Vagina (tissue), 2 donors: ENCODE measurements at regions not wholly inside any gene's neighbourhood (a gene's known extent, or its start where the extent isn't known, plus 50 kb on each side); places are given as distances from the start of the nearest gene placed in this dataset.

Experiments used
- DNase-seq, 2 donors: peaks; one replicate each; pipeline ENCODE4 v3.0.0-alpha.2; 2017; ENCODE audit errors: extremely low spot score in 2 of 2
- H3K27ac ChIP-seq: fragments of 200-600 bp; sonication (generic); one replicate; pipeline ENCODE4 v1.5.1; 2019
- H3K27me3 ChIP-seq: fragments of 200-600 bp; sonication (generic); one replicate; pipeline ENCODE4 v1.5.1; 2019
- H3K36me3 ChIP-seq, 2 donors: fragments of 200-600 bp; sonication (generic); one replicate each; pipeline ENCODE4 v1.5.1; 2017 to 2019
- H3K4me1 ChIP-seq: fragments of 200-600 bp; sonication (generic); one replicate; pipeline ENCODE4 v1.5.1; 2019
- H3K4me3 ChIP-seq, 2 donors: fragments of 200-600 bp; sonication (generic); 1 replicate in 1 of 2; 2 replicates in 1 of 2; pipeline ENCODE4 v1.5.1; 2016 to 2019
- H3K9me3 ChIP-seq: fragments of 200-600 bp; sonication (generic); one replicate; pipeline ENCODE4 v1.5.1; 2019
- POLR2A ChIP-seq, 2 donors: fragments of 450-650 bp; IDR thresholded peaks; one replicate each; pipeline ENCODE4 v1.6.1; 2017; ENCODE audit warnings: antibody characterized with exemption in 2 of 2, mild to moderate bottlenecking in 2 of 2, moderate library complexity in 2 of 2
- POLR2AphosphoS5 ChIP-seq, 2 donors: sonication (generic); formaldehyde crosslinking; IDR thresholded peaks; one replicate each; pipeline ENCODE4 v1.9.0; 2017; ENCODE audit warnings: antibody characterized with exemption in 2 of 2, mild to moderate bottlenecking in 2 of 2, low read depth in 1 of 2; ENCODE audit not compliant: insufficient read depth in 1 of 2
- intact Hi-C: fragments of 100-400 bp; cut with DNase I; formaldehyde crosslinking; loops from one replicate; pipeline ENCODE4 v1.15.1; 2023
- TF ChIP-seq, protein P1 (sequence below), 3 experiments: fragments of 450-650 bp in 2 of 3; fragments of 200-600 bp in 1 of 3; sonication (generic) in 1 of 3; IDR thresholded peaks; one replicate each; pipeline ENCODE4 v1.5.1; 2017 to 2019; ENCODE audit warnings: antibody characterized with exemption in 3 of 3, mild to moderate bottlenecking in 2 of 3, moderate library complexity in 2 of 3

DNA sequence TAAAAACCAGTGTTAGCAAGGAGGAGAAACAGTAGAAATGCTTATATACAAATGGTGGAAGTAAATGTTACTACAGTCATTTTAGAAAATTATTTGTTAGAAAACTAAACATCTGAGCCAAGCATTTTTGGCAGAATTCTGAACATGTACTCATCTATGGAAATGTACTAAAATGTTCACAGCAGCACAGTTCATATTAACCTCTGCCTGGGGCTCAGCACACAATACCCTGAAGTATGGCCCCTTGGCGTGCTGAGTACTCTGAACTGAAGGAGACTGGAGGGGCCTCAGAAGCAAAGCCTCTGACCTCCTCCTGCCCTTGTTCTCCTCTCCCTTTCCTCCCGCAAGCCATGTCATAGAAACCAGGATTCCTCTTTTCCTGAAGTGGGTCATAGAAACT, 66.2 kb upstream of the RALGAPA2 start:
- TF ChIP-seq POLR2A (IDR thresholded peaks at IDR 0.05) (no peak), POLR2AphosphoS5 (IDR thresholded peaks at IDR 0.05; ENCODE audit: insufficient read depth in 1 of 2, low read depth in 1 of 2) (no peak)
- TF ChIP-seq, protein P1, sequence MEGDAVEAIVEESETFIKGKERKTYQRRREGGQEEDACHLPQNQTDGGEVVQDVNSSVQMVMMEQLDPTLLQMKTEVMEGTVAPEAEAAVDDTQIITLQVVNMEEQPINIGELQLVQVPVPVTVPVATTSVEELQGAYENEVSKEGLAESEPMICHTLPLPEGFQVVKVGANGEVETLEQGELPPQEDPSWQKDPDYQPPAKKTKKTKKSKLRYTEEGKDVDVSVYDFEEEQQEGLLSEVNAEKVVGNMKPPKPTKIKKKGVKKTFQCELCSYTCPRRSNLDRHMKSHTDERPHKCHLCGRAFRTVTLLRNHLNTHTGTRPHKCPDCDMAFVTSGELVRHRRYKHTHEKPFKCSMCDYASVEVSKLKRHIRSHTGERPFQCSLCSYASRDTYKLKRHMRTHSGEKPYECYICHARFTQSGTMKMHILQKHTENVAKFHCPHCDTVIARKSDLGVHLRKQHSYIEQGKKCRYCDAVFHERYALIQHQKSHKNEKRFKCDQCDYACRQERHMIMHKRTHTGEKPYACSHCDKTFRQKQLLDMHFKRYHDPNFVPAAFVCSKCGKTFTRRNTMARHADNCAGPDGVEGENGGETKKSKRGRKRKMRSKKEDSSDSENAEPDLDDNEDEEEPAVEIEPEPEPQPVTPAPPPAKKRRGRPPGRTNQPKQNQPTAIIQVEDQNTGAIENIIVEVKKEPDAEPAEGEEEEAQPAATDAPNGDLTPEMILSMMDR (IDR thresholded peaks at IDR 0.05): no peak
- intact Hi-C loops: no loop called here
- Histone ChIP-seq H3K4me1 (peaks cover 18% of the 10 kb centered on the region), H3K27ac (no peak overlapping the region), H3K27me3 (no peaks in the 10 kb centered on the region), H3K4me3 (no peak overlapping the region), H3K9me3 (no peaks in the 10 kb centered on the region), H3K36me3 (no peaks in the 10 kb centered on the region)
- DNase-seq: no peak

GRCh38 chr20:20772497-20773085, 60.1 kb upstream of the RALGAPA2 start:
- Histone ChIP-seq H3K27ac (no peak overlapping the region), H3K36me3 (no peaks in the 10 kb centered on the region), H3K4me3 (no peak overlapping the region), H3K9me3 (no peaks in the 10 kb centered on the region), H3K27me3 (no peaks in the 10 kb centered on the region), H3K4me1 (no peaks in the 10 kb centered on the region)
- no peak for DNase-seq
- intact Hi-C loops: no loop called here
- TF ChIP-seq, protein P1 (IDR thresholded peaks at IDR 0.05): no peak
- TF ChIP-seq POLR2A (IDR thresholded peaks at IDR 0.05): no peak

DNA sequence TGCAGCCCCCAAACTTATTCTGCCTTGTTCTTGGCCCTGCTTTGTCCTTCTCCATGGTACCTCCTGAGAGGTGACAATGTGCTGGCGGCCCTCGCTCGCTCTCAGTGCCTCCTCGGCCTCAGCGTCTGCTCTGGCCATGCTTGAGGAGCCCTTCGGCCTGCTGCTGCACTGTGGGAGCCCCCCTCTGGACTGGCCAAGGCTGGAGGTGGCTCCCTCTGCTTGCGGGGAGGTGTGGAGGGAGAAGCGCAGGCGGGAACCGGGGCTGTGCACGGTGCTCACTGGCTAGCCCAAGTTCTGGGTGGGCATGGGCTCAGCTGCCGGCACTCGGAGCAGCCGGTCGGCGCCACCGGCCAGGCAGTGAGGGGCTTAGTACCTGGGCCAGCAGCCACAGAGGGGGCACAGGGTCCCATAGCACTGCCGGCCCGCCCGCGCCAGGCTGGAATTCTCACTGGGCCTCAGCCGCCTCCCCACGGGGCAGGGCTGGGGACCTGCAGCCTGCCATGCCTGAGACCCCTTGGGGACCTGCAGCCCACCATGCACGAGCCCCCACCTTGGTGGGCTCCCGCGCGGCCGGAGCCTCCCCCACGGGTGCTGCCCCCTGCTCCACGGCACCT, 55.9 kb upstream of the RALGAPA2 start:
- no peak for DNase-seq
- TF ChIP-seq, protein P1 (IDR thresholded peaks at IDR 0.05): no peak

DNA sequence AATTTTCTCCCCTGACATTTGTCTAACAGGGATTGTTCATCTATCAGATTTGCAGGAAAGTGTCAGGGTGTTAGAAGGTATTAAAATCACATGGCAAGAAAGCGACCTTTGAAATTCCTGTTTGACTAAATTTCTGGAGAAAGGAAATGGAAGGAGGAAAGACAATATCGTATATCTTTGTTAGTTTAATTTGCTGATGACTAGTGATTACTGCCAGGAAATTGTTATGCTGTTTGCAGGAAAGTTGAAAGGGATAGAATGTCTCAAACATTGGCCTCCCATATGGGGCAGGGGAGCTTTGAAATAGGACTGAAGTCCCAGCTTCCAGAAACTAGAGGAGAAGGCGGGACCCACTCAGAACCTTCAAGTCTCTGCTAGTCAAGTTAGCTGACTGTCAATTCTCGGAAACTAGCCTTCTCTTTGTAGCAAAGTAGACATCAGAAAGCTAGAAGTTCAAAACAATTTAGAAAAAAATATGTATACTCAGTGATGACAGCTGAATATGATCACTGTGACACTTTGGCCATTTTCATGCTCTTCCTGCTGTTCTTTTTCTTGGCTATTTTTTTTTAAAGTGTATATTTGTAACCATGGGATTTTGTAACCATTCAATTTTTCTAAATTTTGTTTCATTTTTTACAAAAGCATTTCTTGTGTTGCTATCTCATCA, 53.4 kb upstream of the RALGAPA2 start:
- TF ChIP-seq, protein P1 (IDR thresholded peaks at IDR 0.05): no peak
- TF ChIP-seq POLR2AphosphoS5 (IDR thresholded peaks at IDR 0.05; ENCODE audit: insufficient read depth in 1 of 2, low read depth in 1 of 2) (no peak), POLR2A (IDR thresholded peaks at IDR 0.05) (no peak)
- no peak for DNase-seq
- Histone ChIP-seq H3K4me3 (no peak overlapping the region), H3K9me3 (no peaks in the 10 kb centered on the region), H3K27ac (no peak overlapping the region), H3K36me3 (no peaks in the 10 kb centered on the region), H3K4me1 (no peaks in the 10 kb centered on the region), H3K27me3 (no peaks in the 10 kb centered on the region)
- intact Hi-C loops: no loop called here

More for the DNA sequence above, 55.9 kb upstream of the RALGAPA2 start:
- H3K27me3 ChIP-seq: no peaks in the 10 kb centered on the region
- H3K27ac ChIP-seq: no peak overlapping the region
- H3K9me3 ChIP-seq: no peaks in the 10 kb centered on the region
- intact Hi-C loops: no loop called here
- H3K4me1 ChIP-seq: no peaks in the 10 kb centered on the region
- H3K4me3 ChIP-seq: no peak overlapping the region
- no peaks in the 10 kb centered on the region for H3K36me3 ChIP-seq

DNA sequence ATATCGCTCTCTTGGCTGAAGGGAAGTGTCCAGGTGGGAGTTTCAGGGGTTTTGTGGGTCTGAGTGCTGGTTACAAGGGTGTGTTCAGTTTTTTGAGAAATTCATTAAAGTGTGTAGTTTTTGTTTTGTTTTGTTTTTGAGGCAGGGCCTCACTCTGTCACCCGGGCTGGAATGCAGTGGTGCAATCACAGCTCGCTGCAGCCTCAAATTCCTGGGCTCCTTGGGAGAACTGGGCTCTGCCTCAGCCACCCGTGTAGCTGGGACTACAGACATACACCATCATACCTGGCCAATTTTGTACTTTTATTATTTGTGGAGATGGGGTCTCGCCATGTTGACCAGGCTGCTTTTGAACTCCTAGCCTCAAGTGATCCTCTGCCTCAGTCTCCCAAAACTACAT, 51.2 kb upstream of the RALGAPA2 start:
- Histone ChIP-seq H3K27me3 (no peaks in the 10 kb centered on the region), H3K36me3 (no peaks in the 10 kb centered on the region), H3K9me3 (no peaks in the 10 kb centered on the region), H3K27ac (no peak overlapping the region), H3K4me3 (no peak overlapping the region), H3K4me1 (no peaks in the 10 kb centered on the region)
- DNase-seq: no peak
- no peak for TF ChIP-seq POLR2AphosphoS5 (IDR thresholded peaks at IDR 0.05; ENCODE audit: insufficient read depth in 1 of 2, low read depth in 1 of 2)
- TF ChIP-seq, protein P1 (IDR thresholded peaks at IDR 0.05): no peak
- no peak for TF ChIP-seq POLR2A (IDR thresholded peaks at IDR 0.05)
- intact Hi-C loops: no loop called here
